ENCODE measurements at regions not wholly inside any gene's neighbourhood (a gene's known extent, or its start where the extent isn't known, plus 50 kb on each side); places are given as distances from the start of the nearest gene placed in this dataset.

GRCh38 chr11:21768388-21768787 lies 424.5 kb upstream of the ANO5 start:
- no peak for TF ChIP-seq CTCF (IDR thresholded peaks at IDR 0.05; ENCODE audit: borderline replicate concordance, insufficient read depth, low read depth, low read length)
- no peak overlapping the region for H3K4me3 ChIP-seq (ENCODE audit: low read depth, low read length)

GRCh38 chr11:21769188-21769587 lies 423.7 kb upstream of the ANO5 start:
- no peak overlapping the region for H3K4me3 ChIP-seq (ENCODE audit: low read depth, low read length)
- TF ChIP-seq CTCF (IDR thresholded peaks at IDR 0.05; ENCODE audit: borderline replicate concordance, insufficient read depth, low read depth, low read length) = no peak

GRCh38 chr11:21771097-21771496 lies 421.8 kb upstream of the ANO5 start:
- no peak overlapping the region for H3K4me3 ChIP-seq (ENCODE audit: low read depth, low read length)
- no peak for TF ChIP-seq CTCF (IDR thresholded peaks at IDR 0.05; ENCODE audit: borderline replicate concordance, insufficient read depth, low read depth, low read length)

GRCh38 chr11:21774212-21774611 lies 418.7 kb upstream of the ANO5 start:
- H3K4me3 ChIP-seq (ENCODE audit: low read depth, low read length) = no peak overlapping the region
- TF ChIP-seq CTCF (IDR thresholded peaks at IDR 0.05; ENCODE audit: borderline replicate concordance, insufficient read depth, low read depth, low read length) = no peak

GRCh38 chr11:21775911-21776310 lies 417.0 kb upstream of the ANO5 start:
- no peak overlapping the region for H3K4me3 ChIP-seq (ENCODE audit: low read depth, low read length)
- TF ChIP-seq CTCF (IDR thresholded peaks at IDR 0.05; ENCODE audit: borderline replicate concordance, insufficient read depth, low read depth, low read length) = no peak

- H3K4me3 ChIP-seq (ENCODE audit: low read depth, low read length) = no peak overlapping the region
- TF ChIP-seq CTCF (IDR thresholded peaks at IDR 0.05; ENCODE audit: borderline replicate concordance, insufficient read depth, low read depth, low read length) = no peak
These were observed 408.9 kb upstream of the ANO5 start for GRCh38 chr11:21783954-21784353.

GRCh38 chr11:21785351-21785750 lies 407.5 kb upstream of the ANO5 start:
- no peak overlapping the region for H3K4me3 ChIP-seq (ENCODE audit: low read depth, low read length)

More at GRCh38 chr11:21785351-21785750, 407.5 kb upstream of the ANO5 start:
- no peak for TF ChIP-seq CTCF (IDR thresholded peaks at IDR 0.05; ENCODE audit: borderline replicate concordance, insufficient read depth, low read depth, low read length)

Data from GM12875 (cell line).